K562 (cell line): ENCODE measurements at regions not wholly inside any gene's neighbourhood (a gene's known extent, or its start where the extent isn't known, plus 50 kb on each side); places are given as distances from the start of the nearest gene placed in this dataset.
A peak's percentile ranks its signal among the peaks of the same experiment; 100 is the strongest.

Experiments used
- ATF7 ChIP-seq: fragments of 450-650 bp; IDR thresholded peaks from 2 replicates; pipeline ENCODE4 v1.7.1; 2014; ENCODE audit warnings: mild to moderate bottlenecking, moderate library complexity
- CBX3 ChIP-seq, 2 experiments: IDR thresholded peaks; 1 replicate in 1 of 2; 2 replicates in 1 of 2; pipeline ENCODE4 v1.6.1; 2012; ENCODE audit warnings: inconsistent platforms in 2 of 2, low read length in 2 of 2, borderline replicate concordance in 1 of 2, control low read depth in 1 of 2
- IRF2 ChIP-seq: sonication (generic); formaldehyde crosslinking; IDR thresholded peaks from 2 replicates; pipeline ENCODE4 v1.8.1; 2022; ENCODE audit warnings: mild to moderate bottlenecking, missing genetic modification reagents
- KAT7 ChIP-seq: sonication (generic); formaldehyde crosslinking; IDR thresholded peaks from 2 replicates; pipeline ENCODE4 v1.8.0; 2022; ENCODE audit warnings: missing genetic modification reagents, mild to moderate bottlenecking, borderline replicate concordance
- KAT8 ChIP-seq: fragments of 450-650 bp; IDR thresholded peaks from 2 replicates; pipeline ENCODE4 v1.6.1; 2016; ENCODE audit warnings: low read depth, mild to moderate bottlenecking
- KDM1A ChIP-seq, 2 experiments: fragments of 450-650 bp; IDR thresholded peaks; 2 replicates each; pipeline ENCODE4 v1.6.1; 2016; ENCODE audit warnings: mild to moderate bottlenecking in 2 of 2
- RFX7 ChIP-seq: fragments of 250-450 bp; sonication (Bioruptor Pico); IDR thresholded peaks from 2 replicates; pipeline ENCODE4 v1.5.1; 2021; ENCODE audit warnings: mild to moderate bottlenecking
- TARDBP ChIP-seq: fragments of 450-650 bp; IDR thresholded peaks from 2 replicates; pipeline ENCODE4 v1.6.1; 2016
- TCF3 ChIP-seq: sonication (generic); formaldehyde crosslinking; IDR thresholded peaks from 2 replicates; pipeline ENCODE4 v1.4.0; 2020; ENCODE audit warnings: mild to moderate bottlenecking, missing genetic modification reagents
- ZKSCAN3 ChIP-seq: fragments of 250-450 bp; sonication (Bioruptor Pico); IDR thresholded peaks from 2 replicates; pipeline ENCODE4 v1.4.0; 2020
- ZNF263 ChIP-seq: sonication (generic); formaldehyde crosslinking; IDR thresholded peaks from 2 replicates; pipeline ENCODE4 v1.8.0; 2022; ENCODE audit warnings: mild to moderate bottlenecking, missing genetic modification reagents, borderline replicate concordance
- ZNF639 ChIP-seq, 2 experiments: fragments of 200-800 bp in 1 of 2; sonication (Bioruptor generic) in 1 of 2; sonication (generic) in 1 of 2; formaldehyde crosslinking in 1 of 2; IDR thresholded peaks in 1 of 2; conservative IDR thresholded peaks in 1 of 2; 2 replicates each; pipeline versions ENCODE4 v1.5.0 to v1.6.1; 2016 to 2020; ENCODE audit warnings: missing compliant biosample characterization in 1 of 2, missing genetic modification characterization in 1 of 2, missing genetic modification reagents in 1 of 2
- TF ChIP-seq, protein P1 (sequence below): sonication (generic); formaldehyde crosslinking; IDR thresholded peaks from 2 replicates; pipeline ENCODE4 v1.8.0; 2022; ENCODE audit warnings: mild to moderate bottlenecking, missing genetic modification reagents
- TF ChIP-seq, protein P2 (sequence below): sonication (generic); formaldehyde crosslinking; IDR thresholded peaks from 2 replicates; pipeline ENCODE4 v1.8.1; 2023; ENCODE audit warnings: mild to moderate bottlenecking, missing genetic modification reagents
- TF ChIP-seq, protein P3 (sequence below): sonication (generic); formaldehyde crosslinking; IDR thresholded peaks from 2 replicates; pipeline ENCODE4 v1.8.0; 2022; ENCODE audit warnings: missing genetic modification reagents, mild to moderate bottlenecking, moderate library complexity, borderline replicate concordance

DNA sequence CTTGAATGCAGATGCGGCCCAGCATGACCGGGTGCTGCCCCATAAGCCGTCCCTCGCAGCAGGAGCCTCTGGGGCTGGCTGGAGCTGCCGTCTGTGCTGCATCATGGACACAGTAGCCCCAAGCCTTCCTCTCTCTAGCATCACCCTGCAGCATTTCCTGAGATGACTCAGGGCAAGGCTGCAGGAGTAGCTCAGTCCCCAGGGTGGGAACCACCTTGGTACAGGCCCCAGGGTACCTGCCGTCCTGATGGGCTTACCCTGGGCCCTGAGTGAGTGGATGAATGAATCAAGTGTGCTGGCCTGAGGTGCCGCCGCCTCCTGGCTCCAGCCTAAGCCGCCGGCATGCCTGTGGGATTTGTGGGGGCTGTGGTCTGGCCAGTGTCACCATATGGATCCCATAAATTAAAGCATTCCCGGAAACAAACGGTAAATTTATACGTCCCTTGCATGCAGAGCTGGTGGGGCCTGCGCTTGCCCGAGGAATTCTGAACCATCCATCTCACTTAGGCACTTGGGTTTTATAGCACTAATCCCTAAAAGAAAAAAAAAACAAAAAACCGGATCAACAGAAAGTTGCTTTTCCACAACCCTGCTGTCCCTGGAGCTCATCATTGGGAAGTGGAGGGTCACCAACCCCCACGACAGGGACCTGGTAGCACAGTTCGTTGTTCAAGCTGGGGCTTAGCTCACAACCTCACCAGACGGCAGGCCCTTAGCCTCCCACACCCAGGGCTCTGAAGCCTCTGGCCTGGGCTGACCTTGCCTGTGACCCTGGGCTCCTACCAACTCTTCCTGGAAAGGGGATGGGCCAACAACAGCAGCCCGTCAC is 242.6 kb upstream of the CIBAR2 start (continued):
- TF ChIP-seq, protein P1, sequence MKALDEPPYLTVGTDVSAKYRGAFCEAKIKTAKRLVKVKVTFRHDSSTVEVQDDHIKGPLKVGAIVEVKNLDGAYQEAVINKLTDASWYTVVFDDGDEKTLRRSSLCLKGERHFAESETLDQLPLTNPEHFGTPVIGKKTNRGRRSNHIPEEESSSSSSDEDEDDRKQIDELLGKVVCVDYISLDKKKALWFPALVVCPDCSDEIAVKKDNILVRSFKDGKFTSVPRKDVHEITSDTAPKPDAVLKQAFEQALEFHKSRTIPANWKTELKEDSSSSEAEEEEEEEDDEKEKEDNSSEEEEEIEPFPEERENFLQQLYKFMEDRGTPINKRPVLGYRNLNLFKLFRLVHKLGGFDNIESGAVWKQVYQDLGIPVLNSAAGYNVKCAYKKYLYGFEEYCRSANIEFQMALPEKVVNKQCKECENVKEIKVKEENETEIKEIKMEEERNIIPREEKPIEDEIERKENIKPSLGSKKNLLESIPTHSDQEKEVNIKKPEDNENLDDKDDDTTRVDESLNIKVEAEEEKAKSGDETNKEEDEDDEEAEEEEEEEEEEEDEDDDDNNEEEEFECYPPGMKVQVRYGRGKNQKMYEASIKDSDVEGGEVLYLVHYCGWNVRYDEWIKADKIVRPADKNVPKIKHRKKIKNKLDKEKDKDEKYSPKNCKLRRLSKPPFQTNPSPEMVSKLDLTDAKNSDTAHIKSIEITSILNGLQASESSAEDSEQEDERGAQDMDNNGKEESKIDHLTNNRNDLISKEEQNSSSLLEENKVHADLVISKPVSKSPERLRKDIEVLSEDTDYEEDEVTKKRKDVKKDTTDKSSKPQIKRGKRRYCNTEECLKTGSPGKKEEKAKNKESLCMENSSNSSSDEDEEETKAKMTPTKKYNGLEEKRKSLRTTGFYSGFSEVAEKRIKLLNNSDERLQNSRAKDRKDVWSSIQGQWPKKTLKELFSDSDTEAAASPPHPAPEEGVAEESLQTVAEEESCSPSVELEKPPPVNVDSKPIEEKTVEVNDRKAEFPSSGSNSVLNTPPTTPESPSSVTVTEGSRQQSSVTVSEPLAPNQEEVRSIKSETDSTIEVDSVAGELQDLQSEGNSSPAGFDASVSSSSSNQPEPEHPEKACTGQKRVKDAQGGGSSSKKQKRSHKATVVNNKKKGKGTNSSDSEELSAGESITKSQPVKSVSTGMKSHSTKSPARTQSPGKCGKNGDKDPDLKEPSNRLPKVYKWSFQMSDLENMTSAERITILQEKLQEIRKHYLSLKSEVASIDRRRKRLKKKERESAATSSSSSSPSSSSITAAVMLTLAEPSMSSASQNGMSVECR (CRISPR knock-in tag) = no peak
- TF ChIP-seq KAT7 (CRISPR knock-in tag) = no peak
- TF ChIP-seq, protein P2, sequence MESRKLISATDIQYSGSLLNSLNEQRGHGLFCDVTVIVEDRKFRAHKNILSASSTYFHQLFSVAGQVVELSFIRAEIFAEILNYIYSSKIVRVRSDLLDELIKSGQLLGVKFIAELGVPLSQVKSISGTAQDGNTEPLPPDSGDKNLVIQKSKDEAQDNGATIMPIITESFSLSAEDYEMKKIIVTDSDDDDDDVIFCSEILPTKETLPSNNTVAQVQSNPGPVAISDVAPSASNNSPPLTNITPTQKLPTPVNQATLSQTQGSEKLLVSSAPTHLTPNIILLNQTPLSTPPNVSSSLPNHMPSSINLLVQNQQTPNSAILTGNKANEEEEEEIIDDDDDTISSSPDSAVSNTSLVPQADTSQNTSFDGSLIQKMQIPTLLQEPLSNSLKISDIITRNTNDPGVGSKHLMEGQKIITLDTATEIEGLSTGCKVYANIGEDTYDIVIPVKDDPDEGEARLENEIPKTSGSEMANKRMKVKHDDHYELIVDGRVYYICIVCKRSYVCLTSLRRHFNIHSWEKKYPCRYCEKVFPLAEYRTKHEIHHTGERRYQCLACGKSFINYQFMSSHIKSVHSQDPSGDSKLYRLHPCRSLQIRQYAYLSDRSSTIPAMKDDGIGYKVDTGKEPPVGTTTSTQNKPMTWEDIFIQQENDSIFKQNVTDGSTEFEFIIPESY (CRISPR knock-in tag) = peak; percentile 35; the same call in 1 of the 2 replicates
- no peak for TF ChIP-seq ZKSCAN3 (CRISPR knock-in tag)
- TF ChIP-seq KDM1A (IDR thresholded peaks at IDR 0.05) = 0 out of 4 replicates have a peak, but pooled peaks of 1 of the 2 experiments have one; percentile 16
- TF ChIP-seq KAT8 = no peak
- no peak for TF ChIP-seq ZNF263 (CRISPR knock-in tag)
- peak; percentile 49 for TF ChIP-seq TCF3
- TF ChIP-seq ATF7 = peak; percentile 72
- TF ChIP-seq CBX3 (IDR thresholded peaks at IDR 0.05; ENCODE audit: borderline replicate concordance in 1 of 2, low read length in 2 of 2) = peak in 1 of 2 experiments; percentile 89; a peak in 1 of 3 replicates
- no peak for TF ChIP-seq TARDBP
- TF ChIP-seq ZNF639 (CRISPR knock-in tag; conservative IDR thresholded peaks at IDR 0.05 in 1 of 2, IDR thresholded peaks at IDR 0.05 in 1 of 2) = peak in 1 of 2 experiments; percentile 79; a peak in 2 of 4 replicates
- TF ChIP-seq, protein P3, sequence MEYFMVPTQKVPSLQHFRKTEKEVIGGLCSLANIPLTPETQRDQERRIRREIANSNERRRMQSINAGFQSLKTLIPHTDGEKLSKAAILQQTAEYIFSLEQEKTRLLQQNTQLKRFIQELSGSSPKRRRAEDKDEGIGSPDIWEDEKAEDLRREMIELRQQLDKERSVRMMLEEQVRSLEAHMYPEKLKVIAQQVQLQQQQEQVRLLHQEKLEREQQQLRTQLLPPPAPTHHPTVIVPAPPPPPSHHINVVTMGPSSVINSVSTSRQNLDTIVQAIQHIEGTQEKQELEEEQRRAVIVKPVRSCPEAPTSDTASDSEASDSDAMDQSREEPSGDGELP (CRISPR knock-in tag) = peak; percentile 56; the same call in 1 of the 2 replicates
- no peak for TF ChIP-seq IRF2
- no peak for TF ChIP-seq RFX7 (CRISPR knock-in tag)
